Endothelial cell of umbilical vein (primary cell): ENCODE measurements at regions not wholly inside any gene's neighbourhood (a gene's known extent, or its start where the extent isn't known, plus 50 kb on each side); places are given as distances from the start of the nearest gene placed in this dataset.

Experiments
- BruUV-seq: library from RNA; stranded (reverse); fragments of 400-500 nt; replicated peaks from 2 replicates; lab custom pipeline; 2021; lab: Mats Ljungman, UMichigan
- CTCF ChIA-PET: fragments of 300-600, 350-600 bp; sonication (Branson Sonifier 250); formaldehyde crosslinking; loops from one replicate; lab custom pipeline; 2021; ENCODE audit warnings: antibody characterized with exemption, inconsistent platforms; lab: Charles Lee
- POLR2A ChIA-PET: fragments of 300-600, 350-600 bp; sonication (Branson Sonifier 250); formaldehyde crosslinking; loops from one replicate; lab custom pipeline; 2021; ENCODE audit warnings: antibody characterized with exemption, inconsistent platforms; lab: Charles Lee
- DNase-seq: peaks from one replicate; pipeline ENCODE4 v3.0.0-alpha.2; 2011; ENCODE audit warnings: low read depth, low spot score
- FAIRE-seq: peaks from 2 replicates; lab custom pipeline; 2011; peaks lifted over from hg19 to GRCh38; lab: Jason Lieb, UNC
- H2AFZ ChIP-seq: 2 replicates; pipeline ENCODE4 v1.6.0; 2012; ENCODE audit warnings: low read depth, low read length, control low read depth, inconsistent platforms
- H3K27ac ChIP-seq: 2 replicates; pipeline ENCODE4 v1.5.1; 2011; ENCODE audit warnings: low read depth, mild to moderate bottlenecking, control low read depth, low read length, moderate library complexity; ENCODE audit not compliant: insufficient read depth
- H3K27me3 ChIP-seq, 2 experiments: 2 replicates each; pipeline versions ENCODE4 v1.6.0 to v1.6.1; 2011; ENCODE audit warnings: low read length in 2 of 2, mixed read lengths in 1 of 2; ENCODE audit not compliant: control insufficient read depth in 2 of 2, insufficient read depth in 2 of 2
- H3K36me3 ChIP-seq, 2 experiments: 2 replicates in 1 of 2; 3 replicates in 1 of 2; pipeline ENCODE4 v1.5.1; 2011; ENCODE audit warnings: low read length in 2 of 2, mild to moderate bottlenecking in 1 of 2, moderate library complexity in 1 of 2; ENCODE audit not compliant: control insufficient read depth in 2 of 2, insufficient read depth in 2 of 2; ENCODE audit errors: extremely low read depth in 1 of 2
- H3K4me1 ChIP-seq: 3 replicates; pipeline ENCODE4 v1.5.1; 2011; ENCODE audit warnings: mild to moderate bottlenecking, low read length; ENCODE audit not compliant: control insufficient read depth, insufficient read depth; ENCODE audit errors: extremely low read depth
- H3K4me2 ChIP-seq: 2 replicates; pipeline ENCODE4 v1.6.1; 2011; ENCODE audit warnings: low read length, control low read depth, mixed read lengths; ENCODE audit not compliant: insufficient read depth
- H3K4me3 ChIP-seq, 3 experiments: fragments of 200-600 bp in 1 of 3; sonication (generic), shearing (Covaris generic) in 1 of 3; replicated peaks in 1 of 3; 2 replicates each; pipeline ENCODE4 v1.5.1; 2011 to 2016; ENCODE audit warnings: control low read depth in 3 of 3, low read length in 3 of 3, mild to moderate bottlenecking in 2 of 3, inconsistent platforms in 1 of 3, low read depth in 1 of 3, moderate library complexity in 1 of 3; ENCODE audit not compliant: insufficient read depth in 1 of 3
- H3K79me2 ChIP-seq: 2 replicates; pipeline ENCODE4 v1.6.0; 2012; ENCODE audit warnings: low read length, inconsistent platforms; ENCODE audit not compliant: control insufficient read depth, insufficient read depth
- H3K9ac ChIP-seq: replicated peaks from 2 replicates; pipeline ENCODE3; 2011; ENCODE audit warnings: low read length, control low read depth; ENCODE audit not compliant: insufficient read depth; ENCODE audit errors: extremely low read depth
- H3K9me1 ChIP-seq: replicated peaks from 3 replicates; pipeline ENCODE4 v1.6.0; 2011; ENCODE audit warnings: mild to moderate bottlenecking, low read length; ENCODE audit not compliant: control insufficient read depth, insufficient read depth; ENCODE audit errors: extremely low read depth
- H3K9me3 ChIP-seq: replicated peaks from 2 replicates; pipeline ENCODE4 v1.5.1; 2012; ENCODE audit warnings: low read length, inconsistent platforms; ENCODE audit not compliant: control insufficient read depth, insufficient read depth
- H4K20me1 ChIP-seq: replicated peaks from 2 replicates; pipeline ENCODE3; 2011; ENCODE audit warnings: mild to moderate bottlenecking, low read length; ENCODE audit not compliant: control insufficient read depth, insufficient read depth; ENCODE audit errors: extremely low read depth
- CTCF ChIP-seq, 2 donors: IDR thresholded peaks; 1 replicate in 1 of 2; 2 replicates in 1 of 2; pipeline ENCODE4 v1.5.1; 2011; ENCODE audit warnings: low read length in 2 of 2, mild to moderate bottlenecking in 2 of 2, moderate library complexity in 2 of 2, control low read depth in 1 of 2, inconsistent platforms in 1 of 2, low read depth in 1 of 2; ENCODE audit not compliant: insufficient read depth in 1 of 2; ENCODE audit errors: extremely low read depth in 1 of 2
- EZH2 ChIP-seq: IDR thresholded peaks from 2 replicates; pipeline ENCODE4 v1.6.1; 2012; ENCODE audit warnings: borderline replicate concordance, low read depth, mild to moderate bottlenecking, moderate library complexity, low read length, inconsistent platforms; ENCODE audit not compliant: severe bottlenecking
- FOS ChIP-seq: IDR thresholded peaks from 2 replicates; pipeline ENCODE4 v1.6.1; 2011; ENCODE audit warnings: mild to moderate bottlenecking, low read length, moderate library complexity, borderline replicate concordance; ENCODE audit not compliant: insufficient read depth
- GATA2 ChIP-seq: IDR thresholded peaks from 2 replicates; pipeline ENCODE4 v1.7.0; 2011; ENCODE audit warnings: low read depth, mild to moderate bottlenecking, moderate library complexity, mixed read lengths, low read length; ENCODE audit not compliant: insufficient read length, insufficient read depth
- JUN ChIP-seq: IDR thresholded peaks from 2 replicates; pipeline ENCODE4 v1.6.1; 2011; ENCODE audit warnings: borderline replicate concordance, low read depth; ENCODE audit not compliant: insufficient read length, insufficient read depth
- MAX ChIP-seq: IDR thresholded peaks from 2 replicates; pipeline ENCODE4 v1.6.1; 2011; ENCODE audit not compliant: insufficient read depth, insufficient read length
- MYC ChIP-seq: IDR thresholded peaks from one replicate; pipeline ENCODE4 v1.6.1; 2011; ENCODE audit warnings: mild to moderate bottlenecking, low read depth, low read length
- POLR2A ChIP-seq: IDR thresholded peaks from 2 replicates; pipeline ENCODE4 v1.6.1; 2012; ENCODE audit warnings: low read depth, mild to moderate bottlenecking, control low read depth, low read length
- POLR2AphosphoS5 ChIP-seq: IDR thresholded peaks from 2 replicates; pipeline ENCODE4 v1.6.1; 2012; ENCODE audit warnings: low read depth, mild to moderate bottlenecking, control low read depth, low read length, moderate library complexity; ENCODE audit not compliant: insufficient read depth
- dilution Hi-C: fragments of 300-500 bp; cut with MboI; formaldehyde crosslinking; loops from one replicate; pipeline ENCODE4 v1.15.0; 2019; ENCODE audit warnings: low sequenced_read_pairs; ENCODE audit not compliant: extremely low pct_ligation_motif_present
- intact Hi-C: fragments of 100-400 bp; cut with micrococcal nuclease; formaldehyde crosslinking; loops from one replicate; pipeline ENCODE4 v1.10.0; 2022

DNA sequence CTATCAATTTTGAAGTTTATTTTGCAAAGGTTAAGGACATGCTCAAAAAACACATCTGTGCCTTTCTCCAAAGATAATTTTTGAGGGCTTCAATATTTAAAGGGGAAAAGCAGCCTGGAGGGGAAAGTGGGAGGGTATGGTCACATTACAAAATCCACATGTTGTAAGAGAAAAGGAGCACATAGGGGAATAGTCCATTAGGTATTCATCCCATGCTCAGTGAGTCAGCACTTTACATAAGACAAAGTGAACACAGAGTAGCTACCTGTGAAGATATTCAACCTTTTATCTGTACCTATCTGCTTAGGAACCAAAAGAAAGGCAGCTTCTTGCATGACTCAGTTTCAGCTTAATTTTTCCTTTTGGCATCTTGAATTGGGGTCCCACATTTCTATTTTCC lies 932.0 kb downstream of the SLITRK6 start:
- dilution Hi-C loops: no loop called here
- FAIRE-seq: no peak

More for the DNA sequence above, 932.0 kb downstream of the SLITRK6 start:
- no peaks in the 10 kb centered on the region for H3K9me3 ChIP-seq
- H3K9me1 ChIP-seq: no peaks in the 10 kb centered on the region
- H2AFZ ChIP-seq: no peak overlapping the region
- ChIA-PET CTCF (no interaction called here), POLR2A (no interaction called here)
- no peak overlapping the region for H3K27ac ChIP-seq
- no peak overlapping the region for H3K4me2 ChIP-seq
- BruUV-seq: no TSS peak
- H3K4me1 ChIP-seq: no peaks in the 10 kb centered on the region
- DNase-seq: no peak
- H3K4me3 ChIP-seq: no peak overlapping the region
- intact Hi-C loops: no loop called here
- H3K36me3 ChIP-seq: no peaks in the 10 kb centered on the region
- H3K27me3 ChIP-seq: no peaks in the 10 kb centered on the region
- H3K9ac ChIP-seq: no peak overlapping the region
- H3K79me2 ChIP-seq: no peaks in the 10 kb centered on the region
- no peak for TF ChIP-seq FOS
- no peak for TF ChIP-seq MAX
- no peak for TF ChIP-seq GATA2
- no peak for TF ChIP-seq CTCF (IDR thresholded peaks at IDR 0.05; ENCODE audit: extremely low read depth in 1 of 2, insufficient read depth in 1 of 2, low read depth in 1 of 2, low read length in 2 of 2)
- TF ChIP-seq JUN: no peak
- no peak for TF ChIP-seq EZH2
- TF ChIP-seq POLR2A: no peak
- no peak for TF ChIP-seq MYC
- no peak for TF ChIP-seq POLR2AphosphoS5
- no peaks in the 10 kb centered on the region for H4K20me1 ChIP-seq
